H9 (cell line): ENCODE measurements at regions not wholly inside any gene's neighbourhood (a gene's known extent, or its start where the extent isn't known, plus 50 kb on each side); places are given as distances from the start of the nearest gene placed in this dataset.

ENCODE experiments used
- DNase-seq: peaks from one replicate; pipeline ENCODE4 v3.0.0-alpha.2; 2017
- H2AFZ ChIP-seq: one replicate; pipeline ENCODE4 v1.6.1; 2013; ENCODE audit warnings: mild to moderate bottlenecking, low read length, control low read depth, moderate library complexity
- H2AK5ac ChIP-seq: 2 replicates; pipeline ENCODE4 v1.6.1; 2013; ENCODE audit warnings: low read length, control low read depth, mixed read lengths; ENCODE audit not compliant: insufficient read length
- H2BK120ac ChIP-seq: one replicate; pipeline ENCODE4 v1.6.1; 2013; ENCODE audit warnings: low read depth, mild to moderate bottlenecking, low read length, control low read depth, inconsistent platforms; ENCODE audit not compliant: poor library complexity, severe bottlenecking
- H2BK12ac ChIP-seq: 2 replicates; pipeline ENCODE4 v1.6.1; 2013; ENCODE audit warnings: low read length, control low read depth, mixed read lengths, low read depth; ENCODE audit not compliant: insufficient read length
- H2BK15ac ChIP-seq: 2 replicates; pipeline ENCODE4 v1.6.1; 2013; ENCODE audit warnings: low read depth, low read length, control low read depth
- H2BK20ac ChIP-seq: one replicate; pipeline ENCODE4 v1.6.1; 2013; ENCODE audit warnings: low read depth, mild to moderate bottlenecking, low read length, control low read depth, inconsistent platforms; ENCODE audit not compliant: poor library complexity, severe bottlenecking
- H2BK5ac ChIP-seq: 2 replicates; pipeline ENCODE4 v1.6.1; 2013; ENCODE audit warnings: low read length, control low read depth, mixed read lengths; ENCODE audit not compliant: insufficient read length
- H3K14ac ChIP-seq: 2 replicates; pipeline ENCODE4 v1.6.1; 2013; ENCODE audit warnings: low read length, control low read depth; ENCODE audit not compliant: insufficient read depth
- H3K18ac ChIP-seq: 2 replicates; pipeline ENCODE4 v1.6.1; 2013; ENCODE audit warnings: low read depth, mild to moderate bottlenecking, mixed read lengths, low read length, control low read depth; ENCODE audit not compliant: insufficient read length
- H3K23ac ChIP-seq: 2 replicates; pipeline ENCODE4 v1.6.1; 2013; ENCODE audit warnings: low read length, control low read depth, mixed read lengths, low read depth; ENCODE audit not compliant: insufficient read length
- H3K23me2 ChIP-seq: 2 replicates; pipeline ENCODE4 v1.6.1; 2013; ENCODE audit warnings: low read depth, mild to moderate bottlenecking, mixed read lengths, low read length, control low read depth; ENCODE audit not compliant: insufficient read length, poor library complexity, severe bottlenecking
- H3K27ac ChIP-seq: 2 replicates; pipeline ENCODE4 v1.5.1; 2013; ENCODE audit warnings: low read length, control low read depth, mixed read lengths, low read depth; ENCODE audit not compliant: insufficient read length
- H3K27me3 ChIP-seq: 2 replicates; pipeline ENCODE4 v1.6.1; 2013; ENCODE audit warnings: low read length, control low read depth, inconsistent platforms; ENCODE audit not compliant: insufficient read depth
- H3K4ac ChIP-seq: 2 replicates; pipeline ENCODE4 v1.6.1; 2013; ENCODE audit warnings: low read depth, mild to moderate bottlenecking, control low read depth, inconsistent platforms, low read length, moderate library complexity
- H3K4me1 ChIP-seq: 2 replicates; pipeline ENCODE4 v1.6.1; 2013; ENCODE audit warnings: low read length, control low read depth, inconsistent platforms; ENCODE audit not compliant: insufficient read depth
- H3K4me2 ChIP-seq: 2 replicates; pipeline ENCODE4 v1.6.1; 2013; ENCODE audit warnings: low read length, control low read depth, mixed read lengths; ENCODE audit not compliant: insufficient read length, insufficient read depth
- H3K56ac ChIP-seq: 2 replicates; pipeline ENCODE4 v1.6.1; 2013; ENCODE audit warnings: low read depth, mild to moderate bottlenecking, mixed read lengths, low read length, control low read depth; ENCODE audit not compliant: insufficient read length
- H3K79me1 ChIP-seq: 2 replicates; pipeline ENCODE4 v1.6.1; 2013; ENCODE audit warnings: low read depth, mild to moderate bottlenecking, moderate library complexity, low read length, control low read depth, inconsistent platforms; ENCODE audit not compliant: insufficient read depth, poor library complexity, severe bottlenecking
- H3K79me2 ChIP-seq: 2 replicates; pipeline ENCODE4 v1.6.1; 2013; ENCODE audit warnings: low read length, control low read depth, inconsistent platforms; ENCODE audit not compliant: insufficient read depth
- H3K9ac ChIP-seq: 2 replicates; pipeline ENCODE4 v1.6.1; 2013; ENCODE audit warnings: low read length, control low read depth, mixed read lengths; ENCODE audit not compliant: insufficient read length; ENCODE audit errors: extremely low read depth
- H3K9me3 ChIP-seq: one replicate; pipeline ENCODE4 v1.6.1; 2013; ENCODE audit warnings: low read depth, low read length, inconsistent platforms; ENCODE audit not compliant: control insufficient read depth
- H3T11ph ChIP-seq: one replicate; pipeline ENCODE4 v1.6.1; 2013; ENCODE audit warnings: mild to moderate bottlenecking, low read length, control low read depth, inconsistent platforms
- H4K20me1 ChIP-seq: one replicate; pipeline ENCODE4 v1.6.1; 2013; ENCODE audit not compliant: control insufficient read depth, insufficient read length, insufficient read depth
- H4K5ac ChIP-seq: 2 replicates; pipeline ENCODE4 v1.6.1; 2013; ENCODE audit warnings: low read depth, mild to moderate bottlenecking, mixed read lengths, low read length, control low read depth; ENCODE audit not compliant: insufficient read length
- H4K8ac ChIP-seq: replicated peaks from 2 replicates; pipeline ENCODE4 v1.6.1; 2013; ENCODE audit warnings: low read length, control low read depth, mixed read lengths, low read depth; ENCODE audit not compliant: insufficient read length
- H4K91ac ChIP-seq: 2 replicates; pipeline ENCODE4 v1.6.1; 2013; ENCODE audit warnings: low read depth, mild to moderate bottlenecking, moderate library complexity, mixed read lengths, low read length, control low read depth; ENCODE audit not compliant: insufficient read length
- H3K27ac Mint-ChIP-seq, 3 experiments: 2 replicates in 2 of 3; 3 replicates in 1 of 3; pipeline ENCODE4 v1.8.0; 2020 to 2021; ENCODE audit warnings: mixed read lengths in 3 of 3, mild to moderate bottlenecking in 1 of 3, moderate library complexity in 1 of 3
- H3K27me3 Mint-ChIP-seq: 2 replicates; pipeline ENCODE4 v1.8.0; 2021; ENCODE audit warnings: low read depth, mild to moderate bottlenecking, moderate library complexity, mixed read lengths
- H3K36me3 Mint-ChIP-seq, 3 experiments: 2 replicates in 2 of 3; 3 replicates in 1 of 3; pipeline ENCODE4 v1.8.0; 2020 to 2021; ENCODE audit warnings: low read depth in 3 of 3, mixed read lengths in 3 of 3; ENCODE audit not compliant: insufficient read depth in 1 of 3
- H3K4me1 Mint-ChIP-seq, 2 experiments: 2 replicates each; pipeline ENCODE4 v1.8.0; 2020; ENCODE audit warnings: mixed read lengths in 2 of 2
- H3K4me3 Mint-ChIP-seq, 2 experiments: 2 replicates in 1 of 2; 3 replicates in 1 of 2; pipeline ENCODE4 v1.8.0; 2020 to 2021; ENCODE audit warnings: mild to moderate bottlenecking in 2 of 2, mixed read lengths in 2 of 2, moderate library complexity in 1 of 2
- H3K9me3 Mint-ChIP-seq, 2 experiments: 2 replicates in 1 of 2; 3 replicates in 1 of 2; pipeline ENCODE4 v1.8.0; 2020; ENCODE audit warnings: mild to moderate bottlenecking in 2 of 2, mixed read lengths in 2 of 2, moderate library complexity in 1 of 2
- CTCF ChIP-seq: fragments of 200-600 bp; sonication (generic); conservative IDR thresholded peaks from 3 replicates; pipeline ENCODE4 v1.8.0; 2021; ENCODE audit warnings: antibody characterized with exemption, mild to moderate bottlenecking
- WGBS: extraction: QIAGEN DNeasy Blood & Tissue Kit; methylation state at CpG from one replicate; pipeline ENCODE4 v1.1.7; 2013; ENCODE audit warnings: missing lambda C conversion rate, low lambda C conversion rate, mixed read lengths; ENCODE audit not compliant: insufficient read length; ENCODE audit errors: extremely low coverage; 5-methylcytosine and 5-hydroxymethylcytosine counted together

- H3T11ph ChIP-seq, result no peak overlapping the region
- no peak for TF ChIP-seq CTCF
- 0 out of 2 replicates have a peak, but pooled peaks cover 2% of the 10 kb centered on the region for H3K4me1 ChIP-seq
- H3K27me3 ChIP-seq, result no peaks in the 10 kb centered on the region
- no peaks in the 10 kb centered on the region for H4K20me1 ChIP-seq
- no peaks in the 10 kb centered on the region for H3K23me2 ChIP-seq
- H3K23ac ChIP-seq, result no peak overlapping the region
- H3K56ac ChIP-seq, result no peak overlapping the region
- H2AFZ ChIP-seq, result no peak overlapping the region
- H3K79me1 ChIP-seq, result no peaks in the 10 kb centered on the region
- no peak overlapping the region for H2AK5ac ChIP-seq
- Mint-ChIP-seq H3K36me3 (no peaks in the 10 kb centered on the region), H3K4me3 (no peak overlapping the region), H3K4me1 (peaks cover 6 to 9% of the 10 kb centered on the region in 2 experiments), H3K27me3 (peaks cover 4% of the 10 kb centered on the region; the same call in 1 of the 2 replicates), H3K27ac (no peak overlapping the region), H3K9me3 (no peaks in the 10 kb centered on the region)
- no peak for DNase-seq
- H3K9me3 ChIP-seq, result no peaks in the 10 kb centered on the region
- no peaks in the 10 kb centered on the region for H3K79me2 ChIP-seq
- H3K4ac ChIP-seq, result no peak overlapping the region
- no peak overlapping the region for H4K5ac ChIP-seq
- WGBS, result no CpG with 5 or more reads among the region's 15 CpGs
- no peak overlapping the region for H3K9ac ChIP-seq
- H3K18ac ChIP-seq, result no peak overlapping the region
- H2BK12ac ChIP-seq, result no peak overlapping the region
- no peak overlapping the region for H2BK20ac ChIP-seq
- no peak overlapping the region for H3K14ac ChIP-seq
- H4K8ac ChIP-seq, result no peak overlapping the region
- no peak overlapping the region for H4K91ac ChIP-seq
- no peak overlapping the region for H2BK120ac ChIP-seq
- no peak overlapping the region for H2BK15ac ChIP-seq
- no peak overlapping the region for H3K27ac ChIP-seq
- H3K4me2 ChIP-seq, result no peak overlapping the region
- H2BK5ac ChIP-seq, result no peak overlapping the region
Measured at GRCh38 chr14:22492622-22493542, 96.1 kb downstream of the DAD1 start.
